M059J (cell line): ENCODE measurements at regions not wholly inside any gene's neighbourhood (a gene's known extent, or its start where the extent isn't known, plus 50 kb on each side); places are given as distances from the start of the nearest gene placed in this dataset.
A peak's percentile ranks its signal among the peaks of the same experiment; 100 is the strongest.
"Not testable (repeated sequence)": the region's sequence is repeated elsewhere in the genome, so short reads cannot be mapped to it uniquely, and the experiment has no call there.

Experiments used
- DNase-seq: peaks from one replicate; pipeline ENCODE4 v3.0.0-alpha.2; 2012; ENCODE audit warnings: low read depth

GRCh38 chr4:14167876-14168510 is 540.5 kb upstream of the BOD1L1 start:
- DNase-seq = peak; percentile 30

GRCh38 chr4:14168919-14169318 is 541.4 kb upstream of the BOD1L1 start:
- DNase-seq = peak; percentile 90

GRCh38 chr4:14169460-14169859 is 541.9 kb upstream of the BOD1L1 start:
- DNase-seq = peak; percentile 41

GRCh38 chr4:14169940-14170339 is 542.4 kb upstream of the BOD1L1 start:
- not testable (repeated sequence) for DNase-seq

DNA sequence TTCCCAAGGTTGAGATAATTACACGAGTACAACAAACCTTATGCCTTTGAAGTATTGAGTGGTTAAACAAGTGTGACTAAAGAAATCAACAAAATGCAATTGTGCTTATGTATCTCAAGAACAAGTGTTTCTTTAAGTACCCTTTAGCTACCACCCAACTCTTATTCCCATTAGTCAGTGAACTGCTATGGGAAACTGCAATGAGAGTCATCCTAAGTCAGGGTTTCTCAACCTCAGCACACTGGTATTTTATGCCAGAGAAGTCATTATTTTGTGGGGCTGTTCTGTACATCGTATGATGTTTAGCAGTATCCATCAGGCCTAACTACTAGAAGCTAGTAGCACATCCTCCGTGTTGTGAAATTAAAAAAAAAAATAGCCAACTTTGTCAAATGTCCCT is 549.1 kb upstream of the BOD1L1 start:
- no peak for DNase-seq

- DNase-seq = no peak
These were observed 550.5 kb upstream of the BOD1L1 start for GRCh38 chr4:14177987-14178386.

DNA sequence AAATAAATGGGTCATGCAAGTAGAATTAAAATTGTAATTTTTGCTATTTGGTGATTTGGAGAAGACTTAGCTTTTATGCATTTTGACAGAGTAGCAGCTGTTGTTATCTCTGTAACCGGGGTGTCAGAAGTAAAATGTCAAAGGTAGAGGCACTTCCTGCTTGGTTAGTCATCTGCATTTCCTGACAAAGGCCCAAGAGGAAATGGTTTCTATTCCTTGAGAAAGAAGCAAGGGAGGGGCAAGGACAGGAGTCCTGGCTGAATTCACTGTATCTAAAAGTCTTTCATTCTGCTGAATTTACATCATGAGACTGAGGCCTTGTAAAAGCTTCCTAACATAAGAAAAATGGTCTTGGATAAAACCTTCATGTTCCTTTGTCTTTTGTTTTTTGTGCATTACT is 550.9 kb upstream of the BOD1L1 start:
- DNase-seq = peak; percentile 70

DNA sequence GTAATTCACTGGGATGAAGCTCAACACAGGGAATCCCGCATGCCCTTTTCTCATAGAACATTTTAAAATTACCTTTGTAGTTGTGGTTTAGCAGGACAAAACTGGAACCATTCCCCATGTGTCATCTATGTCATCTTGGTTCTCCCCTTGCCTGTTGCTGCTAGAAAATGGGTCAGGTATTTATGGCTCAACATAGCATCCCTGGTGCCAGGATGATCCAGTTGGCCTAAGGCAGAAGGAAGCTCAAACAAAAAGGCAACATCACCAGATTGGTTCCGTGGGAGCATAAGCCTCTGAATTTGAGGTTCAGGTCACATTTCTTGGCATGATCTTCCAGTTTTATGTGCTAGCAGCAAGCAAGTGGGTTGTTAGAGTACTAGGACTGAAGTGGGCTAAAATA is 552.6 kb upstream of the BOD1L1 start:
- no peak for DNase-seq

DNA sequence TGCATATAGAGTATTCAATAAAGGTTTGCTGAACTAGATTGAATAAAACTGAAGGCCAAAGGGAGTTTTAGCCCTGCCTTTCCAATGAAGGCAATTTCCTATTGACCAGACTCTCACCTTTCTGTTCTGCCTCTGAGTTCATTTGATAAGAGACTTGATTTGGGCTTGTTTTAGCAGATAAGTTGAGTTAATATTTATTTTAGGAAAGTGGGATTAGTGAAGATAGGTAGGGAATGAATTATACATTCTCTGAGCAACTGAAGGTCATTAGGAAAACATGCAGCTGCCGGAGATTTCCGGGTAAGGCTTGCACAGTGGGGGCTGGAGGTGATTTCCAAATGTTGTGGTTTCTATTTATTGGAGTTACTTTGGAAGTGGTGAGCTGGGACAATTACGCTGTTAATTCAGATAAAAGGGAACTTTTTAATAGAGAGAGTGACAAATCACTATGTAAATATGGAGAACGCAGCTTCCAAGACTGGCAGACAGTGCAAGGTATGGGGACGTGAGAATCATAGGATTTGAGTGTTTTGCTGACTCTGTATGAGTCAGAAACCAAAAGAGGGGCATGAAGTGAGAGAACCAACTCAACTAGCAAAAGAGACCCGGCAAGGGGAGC is 553.6 kb upstream of the BOD1L1 start:
- DNase-seq = peak; percentile 64

GRCh38 chr4:14182148-14182547 is 554.6 kb upstream of the BOD1L1 start:
- no peak for DNase-seq

DNA sequence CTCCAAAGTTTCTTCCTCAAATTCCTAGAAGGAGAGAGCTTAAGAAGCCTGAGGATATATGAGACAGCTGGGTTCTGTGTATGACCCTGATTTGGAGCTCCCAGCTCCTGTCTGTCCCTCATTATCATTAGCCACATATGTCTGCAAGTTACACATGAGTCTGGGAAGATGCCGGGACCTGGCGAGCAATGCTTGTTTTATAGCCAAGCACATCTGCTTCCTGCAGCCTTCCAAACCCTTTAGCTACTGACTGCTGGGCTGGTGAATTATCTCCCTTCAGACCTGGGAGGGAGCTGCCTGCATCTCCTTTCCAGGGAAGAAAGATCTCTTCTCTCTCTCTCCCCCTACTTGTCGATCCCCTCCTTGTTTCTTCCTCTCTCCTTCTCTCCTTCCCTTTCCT is 556.7 kb upstream of the BOD1L1 start:
- no peak for DNase-seq

DNA sequence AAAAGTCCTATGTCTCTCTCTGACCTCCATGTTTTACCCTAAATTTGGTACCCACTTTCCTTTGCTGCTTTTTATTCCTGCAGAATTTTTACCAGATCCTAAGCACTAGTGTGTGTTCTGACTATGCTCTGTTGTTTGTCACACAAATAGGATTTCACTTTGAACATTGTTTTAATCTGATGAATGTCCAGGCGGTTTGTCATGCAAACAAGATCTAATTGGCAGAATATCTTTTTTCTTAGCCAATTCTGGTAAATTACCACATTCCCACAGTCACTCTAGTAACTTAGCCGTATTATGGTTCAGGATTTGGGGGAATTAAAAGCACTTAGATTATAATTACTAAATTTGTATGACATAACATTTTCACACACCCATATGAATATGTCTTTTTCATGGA is 557.2 kb upstream of the BOD1L1 start:
- DNase-seq = no peak

GRCh38 chr4:14188214-14188613 is 560.7 kb upstream of the BOD1L1 start:
- no peak for DNase-seq

GRCh38 chr4:14193601-14194000 is 566.1 kb upstream of the BOD1L1 start:
- peak; percentile 21 for DNase-seq

DNA sequence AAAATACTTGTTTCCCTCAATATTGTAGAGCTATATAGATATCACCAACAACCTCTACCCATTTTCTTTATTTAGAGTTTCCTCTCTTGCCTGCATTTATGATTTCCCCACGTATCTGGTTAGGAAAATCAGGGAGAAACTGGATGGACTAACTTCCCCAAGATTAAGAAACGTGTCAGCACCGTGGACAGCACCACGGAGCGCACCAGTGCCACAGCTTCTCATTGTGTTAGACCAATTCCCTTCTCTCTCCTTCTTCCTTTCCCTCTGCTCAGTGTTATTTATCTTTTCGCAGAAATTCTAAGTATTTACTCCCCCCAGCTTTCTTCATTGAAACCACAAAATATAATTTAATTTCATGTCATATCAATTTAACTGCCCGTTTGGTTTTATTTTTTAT is 568.6 kb upstream of the BOD1L1 start:
- DNase-seq = peak; percentile 60

DNA sequence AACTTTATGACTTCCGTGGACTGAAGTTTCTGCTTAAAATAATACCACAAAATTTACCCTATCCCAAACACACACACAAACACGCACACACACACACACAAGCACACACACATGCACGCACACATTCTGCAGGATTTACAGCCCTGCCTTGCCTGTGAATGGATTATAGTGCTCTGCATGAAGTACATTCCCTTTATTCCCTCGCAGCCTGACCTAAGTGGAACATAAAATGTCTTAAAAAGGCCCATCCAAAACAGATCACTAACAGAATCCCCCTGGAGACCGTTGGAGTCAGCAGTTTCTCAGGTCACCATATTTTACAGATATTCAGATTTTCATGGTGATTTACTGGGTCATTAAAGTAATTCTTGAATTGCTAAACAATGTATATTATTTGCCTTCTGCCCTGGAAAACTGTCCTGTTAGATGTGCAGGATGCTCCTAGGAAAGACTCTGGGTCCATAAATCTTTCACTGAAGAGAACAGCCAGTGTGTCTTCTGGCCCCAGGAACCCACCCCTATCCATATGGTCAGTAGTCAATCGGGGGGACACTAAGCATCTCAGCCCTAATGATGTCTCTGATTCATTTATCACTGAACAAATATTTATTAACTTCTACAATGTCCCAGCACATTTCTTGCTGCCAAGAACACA is 587.7 kb upstream of the BOD1L1 start:
- no peak for DNase-seq

DNA sequence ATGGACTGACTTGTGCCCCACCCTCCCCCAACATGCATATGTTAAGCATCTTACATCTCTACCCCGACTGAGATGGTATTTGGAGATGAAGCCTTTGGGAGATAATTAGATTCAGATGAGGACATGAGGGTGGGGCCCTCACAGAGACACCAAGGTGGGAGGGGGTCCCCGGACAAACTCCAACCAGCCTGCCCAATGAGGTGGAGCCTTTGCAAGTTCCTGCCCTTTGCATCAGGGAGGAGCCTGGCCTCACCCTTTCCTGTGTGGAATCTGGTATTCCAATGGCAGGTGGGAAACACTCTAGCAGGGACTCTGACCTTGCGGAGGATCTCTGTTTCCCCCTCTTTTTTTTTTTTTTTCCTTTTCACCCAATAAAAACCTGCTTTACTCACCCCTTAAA is 589.9 kb upstream of the BOD1L1 start:
- no peak for DNase-seq

- no peak for DNase-seq
These were observed 591.1 kb upstream of the BOD1L1 start for GRCh38 chr4:14218641-14219040.

DNA sequence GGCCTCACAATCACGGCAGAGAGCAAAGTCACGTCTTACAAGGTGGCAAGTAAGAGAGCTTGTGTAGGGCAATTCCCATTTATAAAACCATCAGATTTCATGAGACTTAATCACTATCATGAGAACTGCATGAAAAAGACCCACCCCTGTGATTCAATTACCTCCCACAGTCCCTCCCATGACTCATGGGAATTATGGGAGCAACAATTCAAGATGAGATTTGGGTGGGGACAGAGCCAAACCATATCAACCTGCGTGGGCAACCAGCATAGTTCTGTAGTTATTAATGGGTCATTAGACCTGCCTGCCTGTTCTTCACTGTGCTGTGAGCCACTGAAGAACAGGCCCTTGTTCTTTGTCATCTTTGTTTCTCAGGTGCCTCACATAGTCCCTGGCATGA is 593.7 kb upstream of the BOD1L1 start:
- DNase-seq = peak; percentile 7

GRCh38 chr4:14222377-14223029 is 595.0 kb upstream of the BOD1L1 start:
- peak; percentile 6 for DNase-seq

DNA sequence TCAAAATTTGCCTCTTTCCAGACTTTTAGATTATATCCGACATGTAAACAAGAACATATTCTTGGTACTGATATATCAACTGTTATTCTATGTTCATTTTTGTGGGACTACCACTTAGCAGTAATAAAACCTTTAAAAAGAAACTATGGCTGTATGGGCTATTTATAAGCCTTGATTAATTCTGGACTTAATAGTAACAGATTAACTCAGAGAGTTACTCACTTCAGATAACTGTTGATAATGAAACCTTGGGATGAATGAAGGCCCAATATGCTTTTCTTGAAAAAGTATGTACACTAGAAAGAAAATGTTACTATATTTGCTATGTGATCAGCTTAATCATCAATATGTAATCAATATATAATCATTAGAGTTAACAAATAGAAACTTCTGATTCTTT is 595.9 kb upstream of the BOD1L1 start:
- no peak for DNase-seq

DNA sequence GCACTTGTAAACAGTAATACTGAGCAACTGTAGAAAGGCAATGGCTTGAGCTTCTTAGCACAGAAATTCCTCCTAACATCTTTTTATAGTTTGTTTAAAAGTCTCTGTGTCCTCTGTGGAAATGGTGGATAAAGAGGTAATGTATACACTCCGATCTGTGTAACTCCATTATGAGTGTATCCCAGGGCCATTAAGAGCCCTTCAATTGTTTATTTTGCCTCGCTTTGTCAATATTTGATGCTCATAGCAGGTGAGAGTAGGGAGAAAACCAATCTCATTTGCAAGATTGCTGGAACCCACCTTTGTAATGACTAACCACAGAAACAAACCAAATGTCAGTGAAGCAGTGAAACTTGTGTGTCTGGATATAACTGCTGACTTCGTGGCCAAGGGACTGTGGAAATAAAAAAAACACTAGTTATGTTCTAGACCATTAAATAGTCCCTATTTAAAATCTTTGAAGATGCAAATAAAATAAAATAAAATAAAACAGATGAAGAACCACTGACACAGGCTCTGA is 598.2 kb upstream of the BOD1L1 start:
- DNase-seq = no peak

- no peak for DNase-seq
These were observed 605.6 kb upstream of the BOD1L1 start for GRCh38 chr4:14233126-14233525.
